Activated effector memory CD4-positive, alpha-beta T cell treated with anti-CD3 and anti-CD28 coated beads, Interleukin-2, amount 50 U/mL, for 16 hours (primary cell): ENCODE measurements at regions not wholly inside any gene's neighbourhood (a gene's known extent, or its start where the extent isn't known, plus 50 kb on each side); places are given as distances from the start of the nearest gene placed in this dataset.

Experiments used
- DNase-seq: peaks from one replicate; pipeline ENCODE4 v3.0.0-alpha.2; 2020

GRCh38 chr5:69907941-69908340 lies 117.1 kb upstream of the SERF1B start:
- peak; percentile 61 for DNase-seq

GRCh38 chr5:69913771-69914170 lies 111.3 kb upstream of the SERF1B start:
- DNase-seq = peak; percentile 12
